ENCODE measurements at regions not wholly inside any gene's neighbourhood (a gene's known extent, or its start where the extent isn't known, plus 50 kb on each side); places are given as distances from the start of the nearest gene placed in this dataset.

- TF ChIP-seq EZH2 (IDR thresholded peaks at IDR 0.05; ENCODE audit: insufficient read depth, poor library complexity, severe bottlenecking) (no peak), EZH2phosphoT487 (IDR thresholded peaks at IDR 0.05; ENCODE audit: insufficient read depth, low read depth) (no peak)
These were observed 399.2 kb downstream of the TENT5A start for GRCh38 chr6:81353262-81353661.

Measured in GM23248 (cell line).